ENCODE measurements at regions not wholly inside any gene's neighbourhood (a gene's known extent, or its start where the extent isn't known, plus 50 kb on each side); places are given as distances from the start of the nearest gene placed in this dataset.

- TF ChIP-seq EZH2 (IDR thresholded peaks at IDR 0.05; ENCODE audit: insufficient read depth, poor library complexity, severe bottlenecking) (no peak), EZH2phosphoT487 (IDR thresholded peaks at IDR 0.05; ENCODE audit: insufficient read depth, low read depth) (no peak)
These were observed 80.0 kb upstream of the MAP4K3 start for GRCh38 chr2:39517102-39517436.

Data from GM23248 (cell line).